ENCODE measurements at regions not wholly inside any gene's neighbourhood (a gene's known extent, or its start where the extent isn't known, plus 50 kb on each side); places are given as distances from the start of the nearest gene placed in this dataset.
"Not testable (repeated sequence)": the region's sequence is repeated elsewhere in the genome, so short reads cannot be mapped to it uniquely, and the experiment has no call there.

DNA sequence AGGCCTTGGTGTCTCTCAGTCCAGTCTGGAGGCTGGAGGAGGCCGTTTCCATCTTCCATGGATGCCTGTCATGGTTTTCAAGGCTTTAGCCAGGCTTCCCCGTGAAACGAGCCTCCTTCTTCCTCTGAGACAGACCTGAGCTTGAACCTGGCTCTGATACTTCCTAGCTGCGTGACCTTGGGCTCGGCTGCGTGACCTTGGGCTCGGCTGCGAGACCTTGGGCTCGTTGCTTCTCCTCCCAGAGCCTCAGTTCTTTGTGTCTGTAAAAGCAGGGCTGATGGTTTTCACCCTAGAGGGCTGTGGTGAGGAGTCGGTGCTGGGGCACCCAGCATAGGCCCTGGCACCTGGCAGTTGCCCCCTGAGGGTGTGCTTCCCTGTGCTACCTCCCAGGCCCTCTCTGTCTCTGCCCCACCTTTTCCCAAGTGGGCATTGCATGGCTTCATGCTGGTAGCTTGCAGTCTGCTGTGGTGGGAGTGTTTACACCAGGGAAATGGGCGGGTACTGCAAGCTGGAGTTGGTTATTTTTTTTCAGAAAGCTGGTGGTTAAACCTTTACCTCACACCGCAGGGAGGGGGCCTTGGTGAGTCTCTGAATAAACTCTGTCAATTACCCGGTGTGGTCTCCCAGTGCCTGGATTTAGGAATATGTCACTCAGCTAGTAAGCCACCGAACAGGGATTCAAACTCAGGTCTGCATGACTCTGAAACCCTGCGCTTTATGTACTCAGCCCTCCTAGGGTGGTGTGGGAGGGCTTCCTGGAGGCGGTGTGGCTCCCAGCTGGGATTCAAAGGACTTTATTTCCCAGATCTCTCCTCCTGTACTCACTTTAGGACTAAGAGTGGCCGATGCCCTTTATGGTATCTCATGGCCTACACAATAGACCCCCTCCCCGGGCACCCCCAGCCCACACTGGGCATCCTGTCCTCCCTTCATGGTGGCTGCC, 129.0 kb upstream of the CIBAR2 start:
- no peak for DNase-seq

DNA sequence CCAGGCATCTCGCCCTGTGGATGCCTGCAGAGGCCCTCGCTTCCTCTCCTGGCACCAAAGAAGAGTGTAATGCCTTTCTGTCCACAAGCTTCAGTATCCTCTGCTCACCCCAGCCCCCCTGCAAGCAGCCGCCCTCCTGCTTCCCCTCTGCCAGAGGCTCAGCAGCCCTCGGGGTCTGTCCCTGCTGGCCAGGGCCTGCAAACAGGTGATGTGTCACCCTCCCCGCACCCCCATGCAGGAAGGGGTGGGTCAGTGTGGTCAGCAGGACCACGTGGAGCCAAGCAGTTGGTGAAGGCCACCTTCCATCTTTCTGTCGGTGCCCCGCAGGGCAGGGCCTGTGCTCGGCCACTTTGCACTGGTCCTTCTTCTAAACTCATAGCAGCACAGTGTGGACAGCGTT, 129.9 kb upstream of the CIBAR2 start:
- no peak for DNase-seq

DNA sequence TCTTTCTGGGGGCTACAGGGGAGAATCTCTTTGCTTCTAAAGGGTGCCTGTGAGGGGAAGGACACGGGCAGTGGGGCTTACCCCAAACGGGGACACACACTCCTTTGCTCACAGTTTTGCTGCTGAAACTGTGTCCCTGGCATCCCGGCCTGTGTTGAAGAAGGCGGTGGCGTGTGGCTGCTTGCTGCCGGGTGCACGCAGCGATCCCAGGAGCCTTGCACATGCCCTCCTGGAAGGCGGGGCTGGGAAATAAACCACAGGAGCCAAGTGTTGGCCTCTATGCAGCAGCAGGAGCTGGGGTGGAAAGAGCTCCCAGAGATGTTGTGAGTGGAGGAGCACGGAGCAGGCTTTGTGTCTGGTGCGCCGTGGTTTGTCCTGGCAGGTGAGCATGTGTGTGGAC, 131.0 kb upstream of the CIBAR2 start:
- DNase-seq, result no peak

DNA sequence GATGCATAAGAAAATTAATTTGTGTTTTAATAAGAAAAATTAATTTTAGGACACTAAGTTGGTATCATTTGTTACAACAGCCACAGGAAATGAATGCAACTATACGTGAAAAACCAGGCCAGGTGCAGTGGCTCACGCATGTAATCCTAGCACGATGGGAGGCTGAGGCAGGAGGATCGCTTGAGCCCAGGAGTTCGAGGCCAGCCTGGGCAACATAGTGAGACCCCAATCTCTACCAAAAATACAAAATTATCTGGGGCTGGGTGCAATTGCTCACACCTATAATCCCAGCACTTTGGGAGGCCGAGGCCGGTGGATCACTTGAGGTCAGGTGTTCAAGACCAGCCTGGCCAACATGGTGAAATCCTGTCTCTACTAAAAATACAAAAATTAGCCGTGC, 132.2 kb upstream of the CIBAR2 start:
- not testable (repeated sequence) for DNase-seq

DNA sequence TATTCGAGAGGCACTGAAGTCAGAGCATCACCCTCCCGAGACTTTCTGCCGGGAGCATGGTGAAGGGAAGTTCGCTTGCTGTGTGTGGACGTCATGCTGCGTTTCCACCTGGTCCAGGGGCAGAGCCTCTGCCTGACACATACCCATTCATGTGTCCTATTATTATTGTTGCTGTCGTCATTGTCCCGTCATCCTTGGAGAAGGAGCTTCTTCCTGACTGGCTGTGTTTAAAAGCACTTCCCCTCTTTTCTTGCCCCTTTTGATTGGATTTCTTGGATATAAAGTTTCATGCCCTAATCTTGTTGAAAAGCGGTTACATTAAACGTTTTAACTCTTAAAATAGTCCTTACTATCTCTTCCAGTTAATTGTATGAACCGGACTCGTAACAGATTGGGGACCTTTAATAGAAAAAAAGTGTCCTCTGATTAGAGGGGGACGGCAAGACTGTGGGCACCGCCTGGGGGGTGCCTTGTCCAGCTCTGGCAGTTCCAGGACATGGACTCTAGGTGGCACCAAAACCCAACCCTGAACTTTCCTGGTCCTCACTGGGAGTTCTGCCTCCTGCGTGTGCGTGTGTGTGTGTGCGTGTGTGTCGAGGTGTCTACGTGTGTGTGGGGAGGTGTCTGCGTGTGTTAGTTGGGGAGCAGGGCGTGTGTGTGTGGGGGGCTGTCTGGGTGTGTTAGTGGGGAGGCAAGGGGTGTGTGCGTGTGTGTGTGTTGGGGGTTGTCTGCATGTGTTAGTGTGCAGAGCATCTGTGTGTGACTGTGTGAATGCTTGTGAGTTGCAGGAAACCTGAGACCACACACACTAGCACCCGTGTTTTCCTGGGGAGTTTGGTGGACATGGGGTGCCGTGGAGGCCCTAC, 133.3 kb upstream of the CIBAR2 start:
- DNase-seq, result peak in 1 of 2 experiments; percentile 35

DNA sequence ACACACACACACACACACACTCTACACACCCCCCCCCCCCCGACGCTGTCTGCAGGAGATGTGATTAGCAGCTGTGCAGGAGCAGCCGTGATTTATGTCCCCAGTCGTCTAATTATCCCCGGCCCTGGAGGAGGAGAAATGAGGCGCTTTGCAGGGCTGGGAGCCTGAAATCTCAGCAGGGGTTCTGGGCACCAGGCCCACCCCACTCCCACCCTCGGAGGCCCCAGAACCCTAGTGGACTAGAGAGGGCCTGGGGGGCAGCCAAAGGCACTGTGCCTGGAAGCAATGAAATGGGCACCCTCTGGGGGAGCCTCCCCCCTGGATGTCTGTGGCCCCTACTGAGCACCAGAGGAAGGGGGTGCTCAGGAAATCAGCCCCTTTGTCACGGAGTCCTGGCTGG, 134.2 kb upstream of the CIBAR2 start:
- no peak for DNase-seq

DNA sequence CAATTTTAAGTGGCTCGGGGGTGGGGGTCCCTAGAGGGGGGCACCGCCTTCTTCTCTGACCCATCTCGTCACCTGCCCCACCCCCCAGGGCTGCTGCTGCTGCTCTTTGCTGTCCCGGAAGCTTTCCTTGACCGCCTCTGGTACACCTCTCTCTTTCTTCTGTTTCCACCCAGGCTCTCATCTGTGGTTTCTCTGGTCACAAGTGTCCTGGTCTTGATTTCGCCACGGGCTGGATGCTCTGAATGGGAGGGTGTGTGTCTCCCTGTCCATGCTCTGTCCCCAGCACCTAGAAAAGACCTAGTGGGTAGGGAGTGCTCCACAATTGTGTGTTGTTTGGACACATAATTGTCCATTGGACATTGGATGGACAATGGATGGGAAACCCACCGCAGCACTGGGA, 134.7 kb upstream of the CIBAR2 start:
- DNase-seq, result no peak

DNA sequence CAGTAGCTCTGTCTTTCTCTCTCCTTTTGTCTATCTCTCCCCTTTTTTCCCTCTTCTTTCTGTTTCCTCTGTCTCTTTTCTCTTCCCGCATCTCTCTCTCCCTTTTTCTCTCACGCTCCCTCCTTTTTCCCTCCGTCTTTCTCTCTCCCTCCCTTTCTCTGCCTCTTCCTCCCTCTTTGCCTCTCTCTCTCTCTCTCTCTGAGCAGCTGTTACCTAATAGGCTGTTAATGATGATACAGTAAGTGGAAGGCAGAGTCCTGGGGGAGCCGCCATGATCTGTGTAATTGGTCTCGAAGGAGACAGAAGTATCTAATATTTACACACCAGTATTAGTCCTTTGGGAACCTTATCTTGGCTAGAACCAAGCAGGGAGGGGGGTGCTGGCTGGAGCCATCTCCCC, 136.1 kb upstream of the CIBAR2 start:
- no peak for DNase-seq

DNA sequence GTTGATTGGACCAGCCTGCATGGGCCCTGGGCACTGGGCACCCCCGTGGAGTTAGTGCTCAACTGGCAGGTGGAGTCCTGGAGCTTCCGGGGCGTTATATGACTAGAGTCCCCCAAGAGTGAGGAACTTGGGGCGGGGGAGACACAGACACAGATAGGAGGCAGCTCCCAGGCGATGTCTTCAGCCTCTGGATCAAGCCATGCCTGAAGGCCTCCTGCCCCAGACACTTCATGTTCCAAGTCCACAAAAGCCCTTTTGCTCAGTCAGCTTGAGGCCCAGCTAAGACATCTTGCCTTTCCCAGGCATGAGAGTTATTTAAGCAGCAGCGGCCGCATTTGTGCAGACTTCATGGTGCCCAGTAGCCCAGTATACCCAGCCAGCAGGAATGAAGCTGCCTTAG, 136.6 kb upstream of the CIBAR2 start:
- no peak for DNase-seq

DNA sequence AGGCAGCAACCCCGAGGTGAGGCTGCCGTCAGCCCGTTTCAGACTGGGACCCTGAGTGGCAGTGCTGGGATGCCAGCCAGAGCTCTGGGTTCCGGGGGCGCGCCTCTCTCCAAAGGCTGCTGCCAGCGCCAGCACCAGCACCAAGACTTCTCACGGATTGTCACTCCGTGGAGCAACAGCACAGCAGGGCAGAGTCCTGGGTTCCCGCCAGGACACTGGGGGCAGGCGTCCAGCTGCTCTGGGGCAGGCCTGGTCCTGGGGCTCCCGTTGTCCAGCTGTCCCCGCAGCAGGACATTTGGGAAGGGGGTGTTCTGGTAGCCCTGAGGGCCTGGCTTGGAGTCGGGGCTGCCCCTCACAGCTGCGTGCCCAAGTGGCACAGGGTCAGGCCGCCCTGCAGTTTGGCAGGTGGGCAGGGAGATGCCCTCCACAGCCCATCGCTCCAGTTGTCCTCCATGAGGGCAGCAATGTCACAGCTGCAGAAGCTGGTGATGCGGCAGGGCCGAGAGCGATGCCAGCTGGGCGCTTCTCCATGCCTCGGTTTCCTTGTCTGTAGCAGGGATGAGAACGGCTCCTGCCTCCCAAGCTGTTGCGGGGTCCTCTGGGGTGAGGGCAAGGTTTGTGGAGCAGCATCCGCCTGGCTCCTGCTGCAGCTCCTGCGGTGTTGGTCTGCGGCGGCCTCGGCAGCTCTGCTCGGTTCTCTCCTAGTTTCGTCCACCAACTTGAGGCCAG, 137.3 kb upstream of the CIBAR2 start:
- no peak for DNase-seq

DNA sequence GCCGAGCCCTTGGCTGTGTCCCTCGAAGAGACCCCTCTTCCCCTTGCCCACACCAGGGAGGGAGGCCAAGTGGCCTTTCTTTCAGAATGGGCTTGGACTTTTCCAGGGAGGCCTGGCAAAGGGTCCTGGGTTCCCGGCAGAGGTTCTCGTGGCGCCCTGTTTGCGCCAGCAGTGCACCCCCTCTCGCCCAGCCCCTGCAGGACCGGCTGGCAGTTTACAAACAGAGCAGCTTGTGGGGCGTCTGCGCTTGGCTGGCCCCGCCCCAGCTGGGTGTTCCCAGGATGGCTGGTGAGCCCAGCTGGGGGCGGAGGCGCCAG, 137.8 kb upstream of the CIBAR2 start:
- no peak for DNase-seq

DNA sequence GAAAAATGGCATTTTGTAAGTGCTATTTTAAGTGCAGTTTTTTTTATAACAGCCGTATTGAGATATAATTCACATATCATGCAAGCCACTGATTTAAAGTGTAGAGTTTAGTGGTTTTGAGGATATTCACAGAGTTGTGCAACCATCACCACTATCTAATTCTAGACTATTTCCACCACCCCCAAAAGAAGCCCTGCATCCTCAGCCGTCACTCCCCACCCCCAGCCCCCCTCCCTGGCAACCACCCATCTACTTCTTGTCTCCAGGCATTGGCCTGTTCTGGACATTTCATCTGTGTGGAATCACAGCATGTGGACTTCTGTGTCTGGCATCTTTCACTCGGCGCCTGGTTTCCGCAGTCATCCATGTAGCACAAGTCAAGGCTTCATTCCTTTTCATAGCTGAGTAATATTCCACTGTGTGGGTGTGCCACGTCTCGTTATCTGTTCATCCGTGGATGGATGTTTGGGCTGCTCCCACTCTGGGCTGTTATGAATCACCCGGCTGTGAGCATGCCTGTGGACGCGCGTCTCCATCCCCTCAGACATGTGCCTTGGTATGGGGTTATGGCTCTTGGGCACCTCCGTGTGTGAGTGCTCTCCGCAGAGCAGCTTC, 138.4 kb upstream of the CIBAR2 start:
- DNase-seq, result no peak

DNA sequence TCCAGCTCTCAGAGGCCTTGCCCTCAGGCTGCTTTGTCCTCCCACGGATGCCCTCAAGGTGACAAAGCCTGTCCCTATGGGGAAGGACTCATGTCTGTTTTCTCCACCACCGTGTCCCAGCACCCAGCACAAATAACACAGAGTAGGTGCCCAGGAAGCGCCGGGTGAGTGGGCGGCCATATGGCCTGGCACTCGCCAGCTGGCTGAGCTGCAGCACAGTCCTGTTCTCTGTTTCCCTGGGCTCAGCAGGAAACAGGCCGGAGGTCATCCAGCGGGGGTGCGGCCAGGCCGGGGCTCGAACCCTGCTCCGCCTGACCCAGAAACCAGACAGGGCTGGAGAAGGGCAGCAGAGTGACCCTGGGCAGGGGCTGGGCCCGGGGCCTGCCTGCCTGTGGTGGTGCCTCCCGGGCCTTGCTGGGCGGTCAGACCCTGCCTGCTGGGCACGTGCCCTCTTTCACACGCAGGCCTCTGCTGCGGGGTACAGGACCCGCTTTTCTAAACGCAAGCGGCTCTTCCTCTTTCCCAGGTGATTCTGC, 139.0 kb upstream of the CIBAR2 start:
- no peak for DNase-seq

DNA sequence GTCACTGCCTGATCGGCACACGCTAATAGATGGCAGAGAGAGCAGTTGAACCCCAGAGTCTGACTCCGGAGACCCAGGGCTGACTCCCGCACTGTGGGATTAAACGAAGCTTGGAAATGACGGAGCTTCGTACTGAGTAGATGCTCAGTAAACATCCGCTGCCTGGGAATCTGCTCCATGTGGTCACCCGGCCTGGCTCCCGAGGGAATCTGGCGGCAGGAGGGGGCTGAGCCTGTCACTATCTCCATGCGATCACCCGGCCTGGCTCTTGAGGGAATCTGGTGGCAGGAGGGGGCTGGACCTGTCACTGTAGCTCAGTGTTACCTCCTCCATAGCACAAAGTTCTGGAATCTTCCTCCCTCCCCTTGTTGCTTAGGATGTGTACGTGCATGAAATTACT, 139.7 kb upstream of the CIBAR2 start:
- DNase-seq, result no peak

DNA sequence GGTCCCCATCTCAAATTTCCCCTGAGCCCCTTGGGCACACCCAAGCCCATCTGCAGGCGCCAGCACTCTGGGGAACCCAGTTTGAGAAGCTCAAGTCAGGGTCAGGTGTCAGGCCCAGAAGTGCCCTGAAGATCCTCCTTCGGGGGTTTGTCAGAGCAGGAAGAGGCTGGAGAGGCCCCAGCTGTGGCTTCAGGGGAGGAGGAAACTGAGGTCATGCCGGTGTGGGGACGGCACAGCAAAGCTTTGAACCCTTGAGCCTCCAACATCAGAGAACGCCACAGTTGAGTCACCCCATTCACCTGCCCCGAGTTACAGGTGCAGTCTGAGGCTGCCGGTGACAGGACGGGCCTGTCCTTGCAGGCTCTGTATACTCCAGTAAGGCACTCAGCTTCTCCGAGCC, 140.2 kb upstream of the CIBAR2 start:
- no peak for DNase-seq

DNA sequence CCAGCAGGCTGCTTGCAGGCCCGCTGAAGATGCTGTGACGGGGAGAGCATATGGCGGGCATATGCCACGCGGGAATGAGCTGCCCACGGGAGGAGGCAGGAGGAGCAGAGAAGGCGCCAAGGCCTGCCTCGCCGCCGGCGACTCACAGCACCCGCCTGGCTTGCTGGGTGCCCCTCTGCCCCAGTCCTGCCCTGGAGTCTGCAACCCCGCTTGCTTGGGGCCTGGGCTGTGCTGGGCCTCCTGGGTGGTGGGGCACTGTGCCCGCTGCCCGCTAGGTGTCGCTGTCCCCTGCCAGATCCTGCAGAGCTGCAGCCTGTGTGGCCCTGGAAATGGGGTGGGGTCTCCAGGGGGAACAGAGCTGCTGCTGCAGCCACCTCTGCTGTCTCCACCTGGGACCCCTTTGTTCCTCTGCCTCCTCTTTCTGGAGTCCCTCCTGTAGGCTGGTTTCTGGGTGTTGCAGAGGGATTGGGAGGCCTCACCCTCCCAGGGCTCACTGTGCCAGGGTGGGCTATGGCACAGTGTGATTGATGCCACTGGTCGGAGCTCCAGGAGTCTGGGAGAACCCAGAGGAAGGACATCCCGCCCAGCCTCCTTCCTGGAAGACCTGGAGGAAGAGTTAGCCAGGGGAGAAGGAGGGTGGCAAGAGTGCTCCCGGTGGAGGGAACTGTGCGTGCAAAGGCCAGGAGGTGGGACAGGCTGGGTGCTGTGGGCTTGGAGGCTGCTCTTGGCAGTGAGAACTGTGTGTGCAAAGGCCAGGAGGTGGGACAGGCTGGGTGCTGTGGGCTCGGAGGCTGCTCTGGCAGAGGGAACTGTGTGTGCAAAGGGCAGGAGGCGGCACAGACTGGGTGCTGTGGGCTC, 141.0 kb upstream of the CIBAR2 start:
- DNase-seq, result peak in 1 of 2 experiments; percentile 20

DNA sequence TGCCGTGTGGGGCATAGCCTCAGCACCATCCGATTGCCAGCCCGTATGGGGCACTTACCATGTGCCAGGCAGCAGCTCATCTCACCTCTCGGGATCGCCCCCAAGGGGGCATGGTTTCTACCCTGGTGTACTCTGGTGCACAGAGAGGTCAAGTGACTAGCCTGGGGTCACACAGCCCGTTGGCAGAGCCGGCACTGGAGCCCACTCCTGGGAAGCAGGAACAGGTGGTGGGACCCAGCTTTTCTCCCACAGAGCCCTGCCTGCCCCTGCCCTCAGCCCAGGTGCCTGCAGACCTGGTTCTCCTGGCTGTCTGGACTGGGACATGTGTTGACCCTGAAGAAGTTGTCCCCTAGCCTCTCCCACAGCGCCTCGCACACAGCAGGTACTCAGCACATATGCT, 141.8 kb upstream of the CIBAR2 start:
- no peak for DNase-seq

DNA sequence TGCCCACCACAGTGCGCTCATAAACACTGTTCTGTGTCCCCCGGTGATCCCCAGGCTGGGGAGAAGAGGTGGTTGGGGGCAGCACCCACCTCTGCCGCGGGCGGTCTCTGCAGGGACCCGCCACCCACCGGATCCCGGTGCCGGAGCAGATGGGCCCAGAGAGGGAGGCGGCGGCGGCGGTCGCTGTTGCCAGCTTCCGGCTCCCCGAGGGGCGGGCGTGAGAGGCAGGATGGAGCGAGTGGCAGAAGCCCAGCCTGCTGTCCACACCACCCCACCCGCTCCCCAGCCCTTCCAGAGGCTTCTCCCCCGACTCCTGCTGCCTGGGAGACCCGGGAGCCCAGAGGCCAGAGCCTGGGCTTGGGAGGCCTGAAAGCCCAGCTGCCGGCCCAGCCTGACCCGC, 142.6 kb upstream of the CIBAR2 start:
- DNase-seq, result no peak

DNA sequence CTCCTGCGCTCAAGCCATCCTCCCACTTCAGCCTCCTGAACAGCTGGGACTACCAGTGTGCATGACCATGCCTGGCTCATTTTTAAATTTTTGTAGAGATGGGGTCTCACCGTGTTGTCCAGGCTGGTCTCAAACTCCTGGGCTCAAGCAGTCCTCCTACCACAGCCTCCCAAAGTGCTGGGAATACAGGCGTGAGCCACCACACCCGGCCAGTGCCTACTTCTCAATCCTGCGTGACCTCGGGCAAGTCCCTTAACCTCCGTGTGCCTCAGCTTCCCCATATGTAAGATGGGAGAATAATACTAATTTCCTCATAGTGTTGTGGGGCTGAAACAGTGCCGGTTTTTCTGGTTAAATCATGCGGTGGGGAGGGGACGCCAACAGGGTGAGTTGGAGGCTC, 143.5 kb upstream of the CIBAR2 start:
- DNase-seq, result no peak

DNA sequence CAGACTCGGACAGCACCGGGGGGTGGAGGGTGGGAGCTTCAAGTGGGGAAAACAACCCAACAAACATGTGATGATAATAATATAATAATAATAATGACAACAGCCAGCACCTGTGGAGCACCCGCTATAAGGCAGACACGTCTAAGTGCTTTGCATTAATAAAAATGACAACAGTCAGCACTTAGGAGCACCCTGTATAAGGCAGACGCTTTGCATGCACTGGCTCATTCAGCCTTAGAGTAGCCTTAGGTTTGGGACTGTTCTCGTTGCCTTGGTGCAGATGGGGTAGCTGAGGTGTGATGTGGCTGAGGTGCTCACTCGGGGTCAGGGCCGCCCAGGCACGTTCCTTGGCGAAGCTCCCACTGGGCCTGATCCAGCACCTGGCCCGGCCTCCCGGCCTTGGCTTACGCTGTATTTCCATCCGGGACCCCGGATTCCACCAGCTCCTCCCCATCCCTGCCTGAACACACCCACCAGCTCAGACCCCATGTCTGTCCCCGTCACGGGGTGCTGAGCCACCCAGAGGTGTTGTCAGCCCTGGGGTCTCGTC, 144.0 kb upstream of the CIBAR2 start:
- no peak for DNase-seq

DNA sequence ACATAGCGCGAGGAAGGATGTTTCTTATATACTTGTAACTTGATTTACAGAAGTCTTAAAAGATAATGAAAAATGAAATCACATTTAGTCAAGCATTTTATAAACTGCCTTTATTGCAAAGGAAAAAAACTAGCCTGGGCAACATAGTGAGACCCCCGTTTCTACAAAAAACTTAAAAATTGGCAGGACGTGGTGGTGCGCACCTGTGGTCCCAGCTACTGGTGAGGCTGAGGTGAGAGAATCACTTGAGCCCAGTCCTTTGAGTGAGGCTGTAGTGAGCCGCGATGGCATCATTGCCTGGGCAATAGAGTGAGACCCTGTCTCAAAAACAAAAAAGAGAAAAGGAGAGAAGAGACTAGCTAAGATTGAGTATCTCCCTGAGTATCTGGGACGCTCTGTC, 145.2 kb upstream of the CIBAR2 start:
- DNase-seq, result no peak

Measured in NCI-H1930 (cell line).